ENCODE measurements at regions not wholly inside any gene's neighbourhood (a gene's known extent, or its start where the extent isn't known, plus 50 kb on each side); places are given as distances from the start of the nearest gene placed in this dataset.

DNA sequence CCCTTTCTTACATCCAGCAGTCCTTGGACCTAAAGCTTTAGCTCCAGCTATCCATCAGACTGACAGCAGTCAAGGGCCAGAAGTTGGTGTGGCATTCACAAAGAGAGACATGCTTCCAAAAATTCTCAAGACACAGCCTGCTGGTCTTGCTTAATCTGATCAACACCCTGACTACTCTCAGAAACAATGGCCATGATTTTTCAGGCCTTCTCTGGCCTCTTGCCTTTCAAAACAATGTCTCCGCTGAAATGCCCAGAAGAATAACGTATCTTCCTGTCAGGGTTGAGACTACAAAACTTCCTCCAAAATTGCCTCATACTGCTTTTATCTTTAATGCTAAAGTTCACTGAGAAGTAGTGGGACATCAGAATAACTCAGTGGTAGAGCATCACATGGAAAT lies 205.4 kb upstream of the SETMAR start:
- DNase-seq (ENCODE audit: extremely low read depth, low read depth): no peak
- no peak overlapping the region for H3K4me3 ChIP-seq (replicated peaks; ENCODE audit: low read depth, low read length)
- TF ChIP-seq, protein P1, sequence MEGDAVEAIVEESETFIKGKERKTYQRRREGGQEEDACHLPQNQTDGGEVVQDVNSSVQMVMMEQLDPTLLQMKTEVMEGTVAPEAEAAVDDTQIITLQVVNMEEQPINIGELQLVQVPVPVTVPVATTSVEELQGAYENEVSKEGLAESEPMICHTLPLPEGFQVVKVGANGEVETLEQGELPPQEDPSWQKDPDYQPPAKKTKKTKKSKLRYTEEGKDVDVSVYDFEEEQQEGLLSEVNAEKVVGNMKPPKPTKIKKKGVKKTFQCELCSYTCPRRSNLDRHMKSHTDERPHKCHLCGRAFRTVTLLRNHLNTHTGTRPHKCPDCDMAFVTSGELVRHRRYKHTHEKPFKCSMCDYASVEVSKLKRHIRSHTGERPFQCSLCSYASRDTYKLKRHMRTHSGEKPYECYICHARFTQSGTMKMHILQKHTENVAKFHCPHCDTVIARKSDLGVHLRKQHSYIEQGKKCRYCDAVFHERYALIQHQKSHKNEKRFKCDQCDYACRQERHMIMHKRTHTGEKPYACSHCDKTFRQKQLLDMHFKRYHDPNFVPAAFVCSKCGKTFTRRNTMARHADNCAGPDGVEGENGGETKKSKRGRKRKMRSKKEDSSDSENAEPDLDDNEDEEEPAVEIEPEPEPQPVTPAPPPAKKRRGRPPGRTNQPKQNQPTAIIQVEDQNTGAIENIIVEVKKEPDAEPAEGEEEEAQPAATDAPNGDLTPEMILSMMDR (IDR thresholded peaks at IDR 0.05; ENCODE audit: low read depth, low read length, missing control alignments): no peak

DNA sequence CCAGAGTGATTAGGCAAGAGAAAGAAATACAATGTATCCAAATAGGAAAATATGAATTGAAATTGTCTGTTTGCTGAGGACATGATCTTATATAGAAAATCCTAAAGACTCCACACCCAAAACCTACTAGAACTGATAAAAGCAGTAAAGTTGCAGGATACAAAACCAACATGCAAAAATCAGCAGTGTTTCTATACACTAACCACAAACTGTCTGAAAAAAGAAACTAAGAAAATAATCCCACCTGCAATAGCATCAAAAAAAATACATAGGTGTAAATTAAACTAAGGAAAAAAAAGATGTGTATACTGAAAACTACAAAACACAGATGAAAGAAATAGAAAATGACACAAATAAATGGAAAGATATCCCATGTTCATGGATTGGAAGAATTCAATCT lies 203.6 kb upstream of the SETMAR start:
- no peak for DNase-seq (ENCODE audit: extremely low read depth, low read depth)
- TF ChIP-seq, protein P1 (IDR thresholded peaks at IDR 0.05; ENCODE audit: low read depth, low read length, missing control alignments): no peak
- no peak overlapping the region for H3K4me3 ChIP-seq (replicated peaks; ENCODE audit: low read depth, low read length)

DNA sequence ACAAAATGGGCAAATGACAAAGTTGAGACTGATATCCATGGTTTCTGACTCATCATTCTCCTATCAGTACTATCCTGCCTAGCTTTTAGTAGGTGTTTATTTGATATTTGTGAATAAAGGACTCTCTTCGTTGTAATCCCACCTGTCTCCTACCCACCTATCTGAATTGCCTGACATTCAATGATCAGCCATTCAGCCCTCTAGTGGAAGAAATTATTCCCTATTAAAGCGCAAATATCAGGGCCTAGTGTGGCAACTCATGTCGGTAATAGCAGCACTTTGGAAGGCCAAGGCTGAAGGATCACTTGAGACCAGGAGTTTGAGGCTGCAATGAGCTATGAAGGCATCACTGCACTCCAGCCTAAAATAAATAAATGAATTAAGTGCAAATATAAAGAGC lies 195.7 kb upstream of the SETMAR start:
- no peak overlapping the region for H3K4me3 ChIP-seq (replicated peaks; ENCODE audit: low read depth, low read length)
- DNase-seq (ENCODE audit: extremely low read depth, low read depth): no peak
- TF ChIP-seq, protein P1 (IDR thresholded peaks at IDR 0.05; ENCODE audit: low read depth, low read length, missing control alignments): no peak

DNA sequence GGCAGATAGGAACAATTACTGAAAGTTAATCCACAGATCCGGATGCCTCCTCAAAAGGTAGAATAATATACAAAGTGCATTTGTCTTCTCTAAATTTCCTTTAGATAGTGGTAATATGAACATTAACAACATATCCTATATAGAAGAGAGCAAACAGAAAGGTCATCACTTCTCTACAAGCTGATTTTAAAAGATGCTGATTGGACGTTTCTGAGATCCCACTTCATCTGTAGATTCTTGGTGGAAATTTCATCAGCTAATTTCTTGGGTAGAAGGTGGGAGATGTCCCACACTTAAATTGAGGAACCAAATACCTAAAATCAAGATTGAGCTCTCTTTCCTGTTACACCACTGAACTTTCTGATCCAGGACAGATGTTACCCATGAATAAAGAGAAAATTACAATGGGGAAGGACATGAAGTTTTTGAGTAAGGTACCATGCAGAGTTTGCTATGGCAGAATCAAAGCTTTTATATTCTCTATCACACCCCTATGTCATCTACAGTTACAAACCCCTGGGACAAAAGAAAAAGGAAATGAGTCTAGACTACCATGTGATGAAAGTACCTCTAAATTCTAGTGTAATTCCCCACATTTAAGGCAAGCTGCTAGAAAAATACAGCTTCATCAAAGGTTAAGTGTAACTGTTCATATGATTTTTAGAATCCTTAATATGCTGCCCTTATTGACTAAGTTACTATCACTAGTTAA lies 189.2 kb upstream of the SETMAR start:
- no peak for DNase-seq (ENCODE audit: extremely low read depth, low read depth)
- TF ChIP-seq, protein P1 (IDR thresholded peaks at IDR 0.05; ENCODE audit: low read depth, low read length, missing control alignments): no peak
- no peak overlapping the region for H3K4me3 ChIP-seq (replicated peaks; ENCODE audit: low read depth, low read length)

DNA sequence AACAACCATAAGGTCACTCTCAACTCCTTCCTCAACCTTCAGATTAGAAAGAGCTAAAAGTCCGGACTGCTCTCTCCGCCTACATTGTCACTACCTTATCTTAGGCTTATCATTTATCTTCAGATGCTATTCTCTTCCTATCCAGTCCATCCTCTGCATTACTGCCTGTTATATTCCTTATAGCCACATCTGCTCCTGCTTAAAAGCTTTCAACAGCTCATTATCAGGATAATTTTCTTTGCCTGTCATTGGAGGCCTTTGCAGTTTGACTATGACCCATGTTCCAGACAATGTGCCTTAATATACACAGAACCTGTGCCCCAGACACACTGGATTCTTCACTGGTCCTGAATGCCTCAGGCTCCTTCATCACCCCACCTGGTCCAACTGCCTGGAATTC lies 184.1 kb upstream of the SETMAR start:
- H3K4me3 ChIP-seq (replicated peaks; ENCODE audit: low read depth, low read length): no peak overlapping the region
- no peak for DNase-seq (ENCODE audit: extremely low read depth, low read depth)
- TF ChIP-seq, protein P1 (IDR thresholded peaks at IDR 0.05; ENCODE audit: low read depth, low read length, missing control alignments): no peak

DNA sequence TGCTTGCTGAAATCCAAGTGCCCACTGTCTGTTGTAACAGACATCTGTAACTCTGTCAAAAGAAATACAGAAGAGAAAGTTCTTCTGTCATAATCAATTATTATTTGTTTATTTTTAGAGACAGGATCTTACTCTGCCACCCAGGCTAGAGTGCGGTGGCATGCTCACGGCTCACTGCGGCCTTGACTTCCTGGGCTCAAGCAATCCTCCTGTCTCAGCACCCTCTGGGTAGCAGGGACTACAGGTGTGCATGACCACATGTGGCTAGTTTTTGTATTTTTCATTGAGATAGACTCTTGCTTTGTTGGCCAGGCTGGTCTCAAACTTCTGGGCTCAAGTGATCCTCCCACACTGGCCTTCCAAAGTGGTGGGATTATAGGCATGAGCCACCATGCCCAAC lies 177.6 kb upstream of the SETMAR start:
- no peak overlapping the region for H3K4me3 ChIP-seq (replicated peaks; ENCODE audit: low read depth, low read length)
- TF ChIP-seq, protein P1 (IDR thresholded peaks at IDR 0.05; ENCODE audit: low read depth, low read length, missing control alignments): no peak
- DNase-seq (ENCODE audit: extremely low read depth, low read depth): no peak
